Lower leg skin (tissue), 4 donors: ENCODE measurements at regions not wholly inside any gene's neighbourhood (a gene's known extent, or its start where the extent isn't known, plus 50 kb on each side); places are given as distances from the start of the nearest gene placed in this dataset.
"Not testable (repeated sequence)": the region's sequence is repeated elsewhere in the genome, so short reads cannot be mapped to it uniquely, and the experiment has no call there.

Experiments used
- DNase-seq, 2 donors: peaks; one replicate each; pipeline ENCODE4 v3.0.0-alpha.2; 2019; ENCODE audit warnings: low spot score in 2 of 2
- H3K4me3 ChIP-seq: fragments of 200-600 bp; sonication (generic); 2 replicates; pipeline ENCODE4 v1.5.1; 2017; ENCODE audit warnings: mild to moderate bottlenecking, low read depth; ENCODE audit not compliant: poor library complexity, severe bottlenecking
- CTCF ChIP-seq, 3 donors: fragments of 450-650 bp; IDR thresholded peaks; one replicate each; pipeline ENCODE4 v1.5.1; 2016; ENCODE audit warnings: antibody characterized with exemption in 3 of 3, mild to moderate bottlenecking in 3 of 3, moderate library complexity in 2 of 3
- POLR2A ChIP-seq, 2 donors: fragments of 450-650 bp; IDR thresholded peaks; one replicate each; pipeline ENCODE4 v1.6.1; 2016 to 2017; ENCODE audit warnings: antibody characterized with exemption in 2 of 2, mild to moderate bottlenecking in 1 of 2, moderate library complexity in 1 of 2
- WGBS, 2 donors: methylation state at CpG; one replicate each; pipeline ENCODE4 v1.1.5; 2018; 5-methylcytosine and 5-hydroxymethylcytosine counted together
- intact Hi-C: fragments of 100-400 bp; cut with DNase I; formaldehyde crosslinking; loops from one replicate; pipeline ENCODE4 v1.15.0; 2023; ENCODE audit warnings: low total_unique reads

GRCh38 chr22:25281675-25282345, 62.4 kb downstream of the CRYBB2 start:
- no peak for DNase-seq
- no peak overlapping the region for H3K4me3 ChIP-seq
- intact Hi-C loops = no loop called here
- TF ChIP-seq CTCF (IDR thresholded peaks at IDR 0.05) (no peak), POLR2A (IDR thresholded peaks at IDR 0.05) (no peak)
- WGBS, 2 donors = 9 to 13% methylated on average over 18 to 26 of the region's 26 CpGs

- H3K4me3 ChIP-seq = no peak overlapping the region
- DNase-seq = no peak
- no peak for TF ChIP-seq POLR2A (IDR thresholded peaks at IDR 0.05)
- TF ChIP-seq CTCF (IDR thresholded peaks at IDR 0.05) = no peak
- intact Hi-C loops = no loop called here
- WGBS, 2 donors = 1% methylated on average over 17 of the region's 17 CpGs
Measured at GRCh38 chr22:25282346-25282670, 62.9 kb downstream of the CRYBB2 start.

GRCh38 chr22:25282671-25283561, 63.5 kb downstream of the CRYBB2 start:
- no peak for TF ChIP-seq CTCF (IDR thresholded peaks at IDR 0.05)
- no peak for TF ChIP-seq POLR2A (IDR thresholded peaks at IDR 0.05)
- H3K4me3 ChIP-seq = no peak overlapping the region
- 2 to 3% methylated on average over 48 to 76 of the region's 91 CpGs for WGBS, 2 donors
- intact Hi-C loops = no loop called here
- no peak for DNase-seq

DNA sequence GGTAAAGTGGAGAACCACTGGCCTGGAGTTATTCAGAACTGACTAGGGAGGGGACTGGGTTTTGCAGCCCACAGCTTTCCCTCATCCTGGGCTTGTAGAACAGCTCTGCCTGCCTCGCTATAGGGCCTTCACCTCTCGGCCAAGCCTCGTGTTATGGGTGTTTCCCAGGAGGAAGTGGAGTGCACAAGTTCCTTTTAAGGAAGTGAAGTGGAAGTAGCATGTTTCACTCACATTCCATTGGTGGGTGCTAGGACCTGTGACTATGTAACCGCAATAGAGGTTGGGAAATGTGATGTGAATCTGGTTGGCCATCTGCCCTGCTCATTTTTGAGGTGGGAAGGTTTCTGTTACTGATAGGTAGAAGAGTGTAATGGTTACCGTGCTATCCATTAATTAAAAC, 69.0 kb downstream of the CRYBB2 start:
- DNase-seq, H3K4me3 ChIP-seq, intact Hi-C loops: not testable (repeated sequence)
- WGBS, 2 donors = 67 to 80% methylated on average over 2 of the region's 5 CpGs

GRCh38 chr22:25301912-25302311, 82.5 kb downstream of the CRYBB2 start:
- 71 to 76% methylated on average over 4 of the region's 4 CpGs for WGBS, 2 donors
- H3K4me3 ChIP-seq, intact Hi-C loops, DNase-seq: not testable (repeated sequence)

- DNase-seq, intact Hi-C loops, H3K4me3 ChIP-seq: not testable (repeated sequence)
- WGBS, 2 donors = 48 to 63% methylated on average over 1 to 2 of the region's 4 CpGs
Measured at GRCh38 chr22:25309586-25309985, 90.1 kb downstream of the CRYBB2 start.

- DNase-seq, intact Hi-C loops, H3K4me3 ChIP-seq: not testable (repeated sequence)
- WGBS, 2 donors = 53 to 76% methylated on average over 2 of the region's 5 CpGs
Measured at GRCh38 chr22:25311924-25312323, 92.5 kb downstream of the CRYBB2 start.
